ENCODE measurements at regions not wholly inside any gene's neighbourhood (a gene's known extent, or its start where the extent isn't known, plus 50 kb on each side); places are given as distances from the start of the nearest gene placed in this dataset.

DNA sequence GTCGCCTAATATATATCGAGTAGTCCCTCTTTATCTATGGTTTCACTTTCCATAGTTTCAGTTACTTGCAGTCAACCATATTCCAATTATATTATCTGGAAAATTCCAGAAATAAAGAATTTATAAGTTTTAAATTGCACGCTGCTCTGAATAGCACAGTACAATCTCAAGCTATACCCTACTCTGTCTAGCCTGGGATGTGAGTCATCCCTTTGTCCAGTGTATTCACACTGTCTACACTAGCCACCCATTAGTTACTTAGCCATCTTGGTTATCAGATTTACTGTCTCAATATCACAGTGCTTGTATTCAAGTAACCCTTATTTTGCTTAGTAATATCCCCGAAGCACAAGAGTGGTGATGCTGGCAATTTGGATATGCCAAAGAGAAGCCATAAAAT, 72.1 kb upstream of the EOMES start:
- DNase-seq: no peak
- Histone ChIP-seq H4K91ac (ENCODE audit: low read length) (no peak overlapping the region), H2BK12ac (ENCODE audit: low read length in 2 of 2) (no peak overlapping the region), H3K23ac (ENCODE audit: low read length in 2 of 2) (no peak overlapping the region), H3K9ac (ENCODE audit: low read length) (no peak overlapping the region), H3K27me3 (ENCODE audit: control insufficient read depth in 1 of 2, insufficient read depth in 1 of 2, low read length in 2 of 2) (no peaks in the 10 kb centered on the region), H3K14ac (ENCODE audit: low read length in 2 of 2) (no peak overlapping the region), H3K4me3 (ENCODE audit: insufficient read depth in 1 of 2, low read depth in 1 of 2, low read length in 2 of 2) (no peak overlapping the region), H3K4me1 (ENCODE audit: control insufficient read depth, insufficient read depth, low read depth, low read length) (no peaks in the 10 kb centered on the region), H4K8ac (ENCODE audit: low read length) (no peak overlapping the region), H3K27ac (ENCODE audit: low read length, poor library complexity, severe bottlenecking) (no peak overlapping the region), H2AK5ac (ENCODE audit: low read length, severe bottlenecking) (no peak overlapping the region), H3K9me3 (ENCODE audit: control insufficient read depth, low read length) (no peaks in the 10 kb centered on the region), H2BK5ac (ENCODE audit: low read depth, low read length, poor library complexity, severe bottlenecking) (no peak overlapping the region), H2AFZ (ENCODE audit: low read depth, low read length) (no peak overlapping the region), H3K4ac (ENCODE audit: low read depth in 1 of 2, low read length in 2 of 2) (no peak overlapping the region), H2BK120ac (ENCODE audit: low read depth, low read length) (no peak overlapping the region), H2BK15ac (ENCODE audit: low read depth, poor library complexity, severe bottlenecking) (no peak overlapping the region), H3K79me1 (replicated peaks; ENCODE audit: low read length, poor library complexity, severe bottlenecking) (no peaks in the 10 kb centered on the region), H3K36me3 (ENCODE audit: control insufficient read depth in 1 of 2, insufficient read depth in 2 of 2, low read depth in 1 of 2, low read length in 2 of 2) (no peaks in the 10 kb centered on the region), H3K4me2 (ENCODE audit: low read length, poor library complexity, severe bottlenecking) (no peak overlapping the region), H3K18ac (ENCODE audit: low read depth in 1 of 2, low read length in 2 of 2) (no peak overlapping the region)
- 96% methylated on average over 4 of the region's 4 CpGs for WGBS

DNA sequence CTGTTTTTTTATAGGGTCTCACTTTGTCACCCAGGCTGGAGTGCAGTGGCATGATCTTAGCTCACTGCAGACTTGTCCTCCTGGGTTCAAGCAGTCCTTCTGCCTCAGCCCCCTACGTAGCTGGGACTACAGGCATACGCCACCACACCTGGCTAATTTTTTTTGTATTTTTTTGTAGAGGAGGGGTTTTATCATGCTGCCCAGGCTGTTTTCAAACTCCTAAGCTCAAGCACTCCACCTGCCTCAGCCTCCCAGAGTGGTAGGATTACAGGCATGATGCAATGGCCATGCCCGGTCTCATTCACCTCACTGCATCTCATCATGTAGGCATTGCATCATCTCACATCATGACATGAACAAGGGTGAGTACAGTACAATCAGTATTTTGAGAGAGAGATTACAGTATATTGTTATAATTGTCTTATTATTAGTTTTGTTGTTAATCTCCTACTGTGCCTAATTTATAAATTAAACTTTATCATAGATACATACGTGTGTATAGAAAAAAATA, 74.3 kb upstream of the EOMES start:
- Histone ChIP-seq H2BK120ac (ENCODE audit: low read depth, low read length) (no peak overlapping the region), H3K4me2 (ENCODE audit: low read length, poor library complexity, severe bottlenecking) (no peak overlapping the region), H4K8ac (ENCODE audit: low read length) (no peak overlapping the region), H3K9ac (ENCODE audit: low read length) (no peak overlapping the region), H3K4me1 (ENCODE audit: control insufficient read depth, insufficient read depth, low read depth, low read length) (no peaks in the 10 kb centered on the region), H3K27me3 (ENCODE audit: control insufficient read depth in 1 of 2, insufficient read depth in 1 of 2, low read length in 2 of 2) (no peaks in the 10 kb centered on the region), H3K9me3 (ENCODE audit: control insufficient read depth, low read length) (no peaks in the 10 kb centered on the region), H3K23ac (ENCODE audit: low read length in 2 of 2) (no peak overlapping the region), H3K79me1 (replicated peaks; ENCODE audit: low read length, poor library complexity, severe bottlenecking) (no peaks in the 10 kb centered on the region), H2BK12ac (ENCODE audit: low read length in 2 of 2) (no peak overlapping the region), H2BK5ac (ENCODE audit: low read depth, low read length, poor library complexity, severe bottlenecking) (no peak overlapping the region), H2AFZ (ENCODE audit: low read depth, low read length) (no peak overlapping the region), H2BK15ac (ENCODE audit: low read depth, poor library complexity, severe bottlenecking) (no peak overlapping the region), H3K27ac (ENCODE audit: low read length, poor library complexity, severe bottlenecking) (no peak overlapping the region), H3K4me3 (ENCODE audit: insufficient read depth in 1 of 2, low read depth in 1 of 2, low read length in 2 of 2) (no peak overlapping the region), H3K36me3 (ENCODE audit: control insufficient read depth in 1 of 2, insufficient read depth in 2 of 2, low read depth in 1 of 2, low read length in 2 of 2) (no peaks in the 10 kb centered on the region), H3K14ac (ENCODE audit: low read length in 2 of 2) (no peak overlapping the region), H3K18ac (ENCODE audit: low read depth in 1 of 2, low read length in 2 of 2) (no peak overlapping the region), H3K4ac (ENCODE audit: low read depth in 1 of 2, low read length in 2 of 2) (no peak overlapping the region), H2AK5ac (ENCODE audit: low read length, severe bottlenecking) (no peak overlapping the region), H4K91ac (ENCODE audit: low read length) (no peak overlapping the region)
- 90% methylated on average over 1 of the region's 4 CpGs for WGBS
- no peak for DNase-seq

DNA sequence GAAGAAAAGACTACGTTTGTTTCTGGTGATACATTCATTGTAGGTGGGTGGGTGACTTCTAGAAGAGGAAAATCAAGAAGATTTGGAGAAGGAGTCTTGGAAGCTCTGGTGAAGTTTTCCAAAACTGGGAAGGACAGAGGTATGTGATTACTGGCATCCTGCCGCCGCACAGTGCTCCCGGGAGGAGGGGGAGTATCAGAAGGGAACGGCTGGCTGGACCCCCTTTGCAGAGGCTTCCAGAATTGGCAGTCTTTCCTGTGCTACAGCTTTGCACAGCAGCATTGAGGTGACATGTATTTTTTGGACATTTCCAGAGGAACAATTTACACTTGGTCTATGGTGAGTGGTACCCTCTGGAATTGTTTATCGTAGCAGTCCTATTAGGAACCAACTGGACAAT, 75.7 kb upstream of the EOMES start:
- H4K8ac ChIP-seq (ENCODE audit: low read length): no peak overlapping the region
- no peak overlapping the region for H2BK15ac ChIP-seq (ENCODE audit: low read depth, poor library complexity, severe bottlenecking)
- no peak overlapping the region for H3K4me2 ChIP-seq (ENCODE audit: low read length, poor library complexity, severe bottlenecking)
- H3K9ac ChIP-seq (ENCODE audit: low read length): no peak overlapping the region
- no peak overlapping the region for H2AK5ac ChIP-seq (ENCODE audit: low read length, severe bottlenecking)
- peaks cover 0 to 4% of the 10 kb centered on the region in 2 experiments for H3K27me3 ChIP-seq (ENCODE audit: control insufficient read depth in 1 of 2, insufficient read depth in 1 of 2, low read length in 2 of 2)
- H2BK12ac ChIP-seq (ENCODE audit: low read length in 2 of 2): no peak overlapping the region
- no peak overlapping the region for H3K14ac ChIP-seq (ENCODE audit: low read length in 2 of 2)
- WGBS: 87% methylated on average over 6 of the region's 6 CpGs
- H3K9me3 ChIP-seq (ENCODE audit: control insufficient read depth, low read length): no peaks in the 10 kb centered on the region
- H3K27ac ChIP-seq (ENCODE audit: low read length, poor library complexity, severe bottlenecking): no peak overlapping the region
- no peak overlapping the region for H4K91ac ChIP-seq (ENCODE audit: low read length)
- H2AFZ ChIP-seq (ENCODE audit: low read depth, low read length): no peak overlapping the region
- no peak overlapping the region for H2BK120ac ChIP-seq (ENCODE audit: low read depth, low read length)
- H3K4me3 ChIP-seq (ENCODE audit: insufficient read depth in 1 of 2, low read depth in 1 of 2, low read length in 2 of 2): no peak overlapping the region
- no peak for DNase-seq
- H3K23ac ChIP-seq (ENCODE audit: low read length in 2 of 2): no peak overlapping the region
- H3K36me3 ChIP-seq (ENCODE audit: control insufficient read depth in 1 of 2, insufficient read depth in 2 of 2, low read depth in 1 of 2, low read length in 2 of 2): no peaks in the 10 kb centered on the region
- H3K18ac ChIP-seq (ENCODE audit: low read depth in 1 of 2, low read length in 2 of 2): no peak overlapping the region
- no peaks in the 10 kb centered on the region for H3K79me1 ChIP-seq (replicated peaks; ENCODE audit: low read length, poor library complexity, severe bottlenecking)
- no peaks in the 10 kb centered on the region for H3K4me1 ChIP-seq (ENCODE audit: control insufficient read depth, insufficient read depth, low read depth, low read length)
- H3K4ac ChIP-seq (ENCODE audit: low read depth in 1 of 2, low read length in 2 of 2): no peak overlapping the region
- H2BK5ac ChIP-seq (ENCODE audit: low read depth, low read length, poor library complexity, severe bottlenecking): no peak overlapping the region

DNA sequence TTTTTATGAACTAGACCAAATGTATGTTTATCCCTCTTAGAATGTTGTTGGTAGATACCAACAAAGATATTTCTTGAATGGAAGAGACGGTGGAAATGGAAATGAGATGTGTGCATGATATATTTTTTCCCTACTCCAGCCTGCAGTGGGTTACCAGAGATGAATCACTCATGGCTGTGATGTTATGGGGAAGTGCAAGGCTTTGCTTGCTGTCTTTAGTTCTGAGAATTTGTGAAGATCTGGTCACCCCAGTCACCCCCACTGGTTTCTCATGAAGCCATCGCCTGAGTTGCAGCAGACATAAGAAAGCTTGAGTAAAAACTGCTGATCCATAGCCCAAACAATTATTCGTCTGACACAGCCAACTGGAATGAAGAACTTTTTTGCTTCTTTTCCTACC, 78.1 kb upstream of the EOMES start:
- Histone ChIP-seq H3K27ac (ENCODE audit: low read length, poor library complexity, severe bottlenecking) (no peak overlapping the region), H4K91ac (ENCODE audit: low read length) (no peak overlapping the region), H2AK5ac (ENCODE audit: low read length, severe bottlenecking) (no peak overlapping the region), H3K18ac (ENCODE audit: low read depth in 1 of 2, low read length in 2 of 2) (no peak overlapping the region), H2BK5ac (ENCODE audit: low read depth, low read length, poor library complexity, severe bottlenecking) (no peak overlapping the region), H3K4me1 (ENCODE audit: control insufficient read depth, insufficient read depth, low read depth, low read length) (no peaks in the 10 kb centered on the region), H2BK12ac (ENCODE audit: low read length in 2 of 2) (no peak overlapping the region), H3K79me1 (replicated peaks; ENCODE audit: low read length, poor library complexity, severe bottlenecking) (no peaks in the 10 kb centered on the region), H3K27me3 (ENCODE audit: control insufficient read depth in 1 of 2, insufficient read depth in 1 of 2, low read length in 2 of 2) (peaks cover 0 to 4% of the 10 kb centered on the region in 2 experiments), H3K23ac (ENCODE audit: low read length in 2 of 2) (no peak overlapping the region), H3K14ac (ENCODE audit: low read length in 2 of 2) (no peak overlapping the region), H3K4me2 (ENCODE audit: low read length, poor library complexity, severe bottlenecking) (no peak overlapping the region), H2BK15ac (ENCODE audit: low read depth, poor library complexity, severe bottlenecking) (no peak overlapping the region), H4K8ac (ENCODE audit: low read length) (no peak overlapping the region), H3K9me3 (ENCODE audit: control insufficient read depth, low read length) (no peaks in the 10 kb centered on the region), H2BK120ac (ENCODE audit: low read depth, low read length) (no peak overlapping the region), H3K9ac (ENCODE audit: low read length) (no peak overlapping the region), H3K36me3 (ENCODE audit: control insufficient read depth in 1 of 2, insufficient read depth in 2 of 2, low read depth in 1 of 2, low read length in 2 of 2) (no peaks in the 10 kb centered on the region), H3K4ac (ENCODE audit: low read depth in 1 of 2, low read length in 2 of 2) (no peak overlapping the region), H3K4me3 (ENCODE audit: insufficient read depth in 1 of 2, low read depth in 1 of 2, low read length in 2 of 2) (no peak overlapping the region), H2AFZ (ENCODE audit: low read depth, low read length) (no peak overlapping the region)
- no peak for DNase-seq
- WGBS: 76% methylated on average over 3 of the region's 3 CpGs
